K562 (cell line): ENCODE measurements at regions not wholly inside any gene's neighbourhood (a gene's known extent, or its start where the extent isn't known, plus 50 kb on each side); places are given as distances from the start of the nearest gene placed in this dataset.

Source experiments
- ATAC-seq: fragments of 200-7000 bp; cut with Tn5 transposase; 3 replicates; pipeline ENCODE4 v1.9.1; 2020; ENCODE audit warnings: moderate library complexity
- BruUV-seq: library from RNA; stranded (reverse); fragments of 400-500 nt; replicated peaks from 2 replicates; lab custom pipeline; 2021; lab: Mats Ljungman, UMichigan
- CTCF ChIA-PET: fragments of 300-600 bp; formaldehyde crosslinking; extraction: SDS; loops from one replicate; lab custom pipeline; 2021; ENCODE audit warnings: low intra/inter-chr PET ratio; lab: Yijun Ruan, JAX
- POLR2A ChIA-PET: fragments of 300-600, 350-650 bp; sonication (Branson Sonifier 250); formaldehyde crosslinking; extraction: SDS; loops from one replicate; lab custom pipeline; 2021; ENCODE audit warnings: antibody characterized with exemption, inconsistent platforms; lab: Yijun Ruan, JAX
- DNase-seq, 4 experiments: peaks; one replicate each; pipeline versions ENCODE4 v3.0.0 to v3.0.0-alpha.2; 2011 to 2018; ENCODE audit warnings: low spot score in 3 of 4, mixed read lengths in 3 of 4; ENCODE audit errors: extremely low read depth in 1 of 4
- FAIRE-seq: peaks from 2 replicates; lab custom pipeline; 2011; peaks lifted over from hg19 to GRCh38; lab: Jason Lieb, UNC
- H2AFZ ChIP-seq: 2 replicates; pipeline ENCODE4 v1.6.0; 2011; ENCODE audit warnings: low read depth, low read length, control low read depth, inconsistent platforms
- H3K27ac ChIP-seq: fragments of 200-600 bp; 3 replicates; pipeline ENCODE4 v1.8.0; 2011; ENCODE audit warnings: low read depth, mild to moderate bottlenecking, control low read depth, inconsistent platforms, low read length, moderate library complexity, mixed read lengths; ENCODE audit errors: extremely low read depth
- H3K27me3 ChIP-seq, 2 experiments: fragments of 300-600 bp in 1 of 2; 2 replicates in 1 of 2; 3 replicates in 1 of 2; pipeline versions ENCODE4 v1.6.0 to v1.8.0; 2011; ENCODE audit warnings: inconsistent platforms in 2 of 2, low read length in 2 of 2, mild to moderate bottlenecking in 1 of 2, mixed read lengths in 1 of 2, moderate library complexity in 1 of 2; ENCODE audit not compliant: control insufficient read depth in 2 of 2, insufficient read depth in 2 of 2
- H3K36me3 ChIP-seq: fragments of 300-600 bp; 3 replicates; pipeline ENCODE4 v1.8.0; 2011; ENCODE audit warnings: mild to moderate bottlenecking, low read length, inconsistent platforms; ENCODE audit not compliant: control insufficient read depth, insufficient read depth
- H3K4me1 ChIP-seq, 2 experiments: fragments of 200-600 bp in 1 of 2; replicated peaks in 1 of 2; 2 replicates in 1 of 2; 3 replicates in 1 of 2; pipeline versions ENCODE4 v1.5.1 to v1.8.0; 2011; ENCODE audit warnings: inconsistent platforms in 2 of 2, low read length in 2 of 2, mild to moderate bottlenecking in 1 of 2, mixed read lengths in 1 of 2, moderate library complexity in 1 of 2; ENCODE audit not compliant: control insufficient read depth in 2 of 2, insufficient read depth in 2 of 2
- H3K4me2 ChIP-seq: 2 replicates; pipeline ENCODE4 v1.6.1; 2011; ENCODE audit warnings: low read length, control low read depth, inconsistent platforms, mixed read lengths; ENCODE audit not compliant: insufficient read depth
- H3K4me3 ChIP-seq: fragments of 200-600 bp; sonication (generic), shearing (Covaris generic); 2 replicates; pipeline ENCODE4 v1.5.1; 2016; ENCODE audit warnings: control low read depth, inconsistent platforms
- H3K79me2 ChIP-seq: fragments of 200-600 bp; 3 replicates; pipeline ENCODE4 v1.8.0; 2011; ENCODE audit warnings: low read length, inconsistent platforms; ENCODE audit not compliant: control insufficient read depth, insufficient read depth
- H3K9ac ChIP-seq, 2 experiments: 2 replicates each; pipeline versions ENCODE4 v1.6.0 to v1.6.1; 2011; ENCODE audit warnings: low read depth in 2 of 2, low read length in 2 of 2, control low read depth in 1 of 2, inconsistent platforms in 1 of 2, mild to moderate bottlenecking in 1 of 2, mixed read lengths in 1 of 2; ENCODE audit not compliant: insufficient read depth in 1 of 2
- H3K9me1 ChIP-seq: one replicate; pipeline ENCODE4 v1.6.0; 2011; ENCODE audit warnings: inconsistent platforms, mild to moderate bottlenecking, low read length, moderate library complexity; ENCODE audit not compliant: control insufficient read depth, insufficient read depth
- H3K9me3 ChIP-seq: replicated peaks from 2 replicates; pipeline ENCODE4 v1.5.1; 2011; ENCODE audit warnings: low read depth, low read length, inconsistent platforms; ENCODE audit not compliant: control insufficient read depth, insufficient read depth
- H4K20me1 ChIP-seq: replicated peaks from 2 replicates; pipeline ENCODE4 v1.6.1; 2011; ENCODE audit warnings: low read length, inconsistent platforms, mixed read lengths; ENCODE audit not compliant: control insufficient read depth, insufficient read depth
- ATF2 ChIP-seq: sonication (generic); formaldehyde crosslinking; IDR thresholded peaks from 2 replicates; pipeline ENCODE4 v1.8.1; 2022; ENCODE audit warnings: missing genetic modification reagents
- CTCF ChIP-seq, 3 experiments: IDR thresholded peaks in 2 of 3; conservative IDR thresholded peaks in 1 of 3; 2 replicates each; pipeline ENCODE4 v1.5.1; 2011 to 2012; ENCODE audit warnings: low read length in 3 of 3, mild to moderate bottlenecking in 3 of 3, control low read depth in 2 of 3, improper control_type of control experiment in 1 of 3, inconsistent platforms in 1 of 3, low read depth in 1 of 3, mixed read lengths in 1 of 3, moderate library complexity in 1 of 3; ENCODE audit not compliant: insufficient read depth in 2 of 3
- E2F3 ChIP-seq: fragments of 250-450 bp; sonication (Bioruptor Pico); IDR thresholded peaks from 2 replicates; pipeline ENCODE4 v1.4.0; 2020; ENCODE audit warnings: mild to moderate bottlenecking
- ETV5 ChIP-seq: sonication (generic); formaldehyde crosslinking; IDR thresholded peaks from 2 replicates; pipeline ENCODE4 v1.4.0; 2020; ENCODE audit warnings: low read depth, mild to moderate bottlenecking, missing genetic modification reagents
- FIP1L1 ChIP-seq: fragments of 200-400 bp; formaldehyde crosslinking; IDR thresholded peaks from 2 replicates; pipeline ENCODE4 v1.6.1; 2018; ENCODE audit warnings: mild to moderate bottlenecking, low read depth, low read length; ENCODE audit not compliant: poor library complexity, severe bottlenecking
- HDAC1 ChIP-seq, 2 experiments: fragments of 450-650 bp; IDR thresholded peaks; 2 replicates each; pipeline ENCODE4 v1.6.1; 2016 to 2017; ENCODE audit warnings: inconsistent platforms in 1 of 2, mild to moderate bottlenecking in 1 of 2, moderate library complexity in 1 of 2
- KLF1 ChIP-seq: fragments of 450-650 bp; IDR thresholded peaks from 2 replicates; pipeline ENCODE4 v1.6.1; 2016; ENCODE audit warnings: missing genetic modification characterization, missing compliant biosample characterization
- PHF8 ChIP-seq: fragments of 200-600 bp; sonication (generic); IDR thresholded peaks from 2 replicates; pipeline ENCODE4 v1.6.1; 2012; ENCODE audit warnings: mixed run types, mild to moderate bottlenecking, inconsistent platforms, low read length, moderate library complexity, borderline replicate concordance
- POLR3A ChIP-seq: IDR thresholded peaks from 2 replicates; pipeline ENCODE4 v1.6.1; 2011; ENCODE audit warnings: borderline replicate concordance, mild to moderate bottlenecking, moderate library complexity; ENCODE audit not compliant: insufficient read length, insufficient read depth; ENCODE audit errors: extremely low read depth
- RAD21 ChIP-seq, 2 experiments: fragments of 250-450 bp in 1 of 2; fragments of 450-650 bp in 1 of 2; sonication (Bioruptor Pico) in 1 of 2; formaldehyde crosslinking in 1 of 2; IDR thresholded peaks in 1 of 2; conservative IDR thresholded peaks in 1 of 2; 2 replicates each; pipeline versions ENCODE4 v1.4.0 to v1.8.0; 2020 to 2022; ENCODE audit warnings: mild to moderate bottlenecking in 2 of 2, moderate library complexity in 1 of 2
- ZBTB2 ChIP-seq: fragments of 450-650 bp; IDR thresholded peaks from 2 replicates; pipeline ENCODE4 v1.6.1; 2016; ENCODE audit warnings: antibody characterized with exemption
- WGBS: fragments of 100-300 bp; shearing (Covaris generic); methylation state at CpG from one replicate; pipeline ENCODE4 v1.1.6; 2016; ENCODE audit warnings: low coverage, mixed read lengths; ENCODE audit not compliant: insufficient coverage; ENCODE audit errors: missing lambda C conversion rate; 5-methylcytosine and 5-hydroxymethylcytosine counted together
- in situ Hi-C: fragments of 300-500 bp; cut with MboI; formaldehyde crosslinking; loops from 4 replicates; pipeline ENCODE4 v1.15.0; 2018; ENCODE audit warnings: inconsistent platforms, mixed read lengths
- intact Hi-C: fragments of 100-400 bp; cut with micrococcal nuclease; formaldehyde crosslinking; loops from 2 replicates; pipeline ENCODE4 v1.14.2; 2022

- DNase-seq = no peak
- Histone ChIP-seq H3K36me3 (no peaks in the 10 kb centered on the region), H3K9me1 (no peaks in the 10 kb centered on the region)
- no peak for TF ChIP-seq ATF2 (CRISPR knock-in tag)
- TF ChIP-seq PHF8 = no peak
- TF ChIP-seq KLF1 (tag) = no peak
- no peak for TF ChIP-seq HDAC1 (IDR thresholded peaks at IDR 0.05)
- TF ChIP-seq, all 486 proteins: peak for 0
- ATAC-seq = no peak
- Histone ChIP-seq H3K27ac (no peak overlapping the region), H2AFZ (no peak overlapping the region), H3K79me2 (no peaks in the 10 kb centered on the region), H3K27me3 (no peaks in the 10 kb centered on the region), H4K20me1 (no peaks in the 10 kb centered on the region), H3K9me3 (no peaks in the 10 kb centered on the region), H3K4me2 (no peak overlapping the region), H3K4me3 (no peak overlapping the region), H3K4me1 (no peaks in the 10 kb centered on the region), H3K9ac (no peak overlapping the region)
- CTCF ChIA-PET = no interaction called here
- WGBS = 2% methylated on average over 3 of the region's 3 CpGs
- no peak for FAIRE-seq
- BruUV-seq = no TSS peak
- in situ Hi-C loops (no loop called here), intact Hi-C loops (no loop called here)
- POLR2A ChIA-PET = no interaction called here
Observed at GRCh38 chr5:136781464-136781863, 416.1 kb upstream of the TRPC7 start.

- Histone ChIP-seq H3K4me2 (no peak overlapping the region), H3K79me2 (no peaks in the 10 kb centered on the region), H3K9ac (no peak overlapping the region), H3K4me3 (no peak overlapping the region), H3K27ac (no peak overlapping the region), H3K27me3 (no peaks in the 10 kb centered on the region), H2AFZ (no peak overlapping the region), H4K20me1 (no peaks in the 10 kb centered on the region), H3K36me3 (no peaks in the 10 kb centered on the region), H3K9me1 (no peaks in the 10 kb centered on the region), H3K9me3 (no peaks in the 10 kb centered on the region), H3K4me1 (no peaks in the 10 kb centered on the region)
- BruUV-seq = no TSS peak
- CTCF ChIA-PET = no interaction called here
- WGBS = 0% methylated on average over 2 of the region's 2 CpGs
- POLR2A ChIA-PET = no interaction called here
- in situ Hi-C loops = no loop called here
- intact Hi-C loops = no loop called here
- ATAC-seq (no peak), FAIRE-seq (no peak), DNase-seq (peak in 1 of 4 experiments; percentile 6)
- TF ChIP-seq ETV5 (CRISPR knock-in tag) (no peak), ZBTB2 (no peak), FIP1L1 (no peak), E2F3 (CRISPR knock-in tag) (no peak), CTCF (IDR thresholded peaks at IDR 0.05 in 2 of 3, conservative IDR thresholded peaks at IDR 0.05 in 1 of 3; ENCODE audit: insufficient read depth in 2 of 3, low read depth in 1 of 3, low read length in 3 of 3) (peak in 2 of 3 experiments; percentile 4 to 38; a peak in 4 of 6 replicates), POLR3A (no peak), RAD21 (CRISPR knock-in tag; conservative IDR thresholded peaks at IDR 0.05 in 1 of 2, IDR thresholded peaks at IDR 0.05 in 1 of 2) (peak; percentile 28 to 59; a peak in 3 of 4 replicates)
Observed at GRCh38 chr5:136780518-136780917, 415.2 kb upstream of the TRPC7 start.
